Peyer's patch (tissue), 4 donors: ENCODE measurements at regions not wholly inside any gene's neighbourhood (a gene's known extent, or its start where the extent isn't known, plus 50 kb on each side); places are given as distances from the start of the nearest gene placed in this dataset.

Experiments
- DNase-seq, 3 donors: peaks; one replicate each; pipeline ENCODE4 v3.0.0-alpha.2; 2017 to 2019
- H3K27ac ChIP-seq, 4 donors: fragments of 200-600 bp; sonication (generic); one replicate each; pipeline ENCODE4 v1.5.1; 2016 to 2019
- H3K27me3 ChIP-seq, 2 donors: fragments of 200-600 bp; sonication (generic); one replicate each; pipeline ENCODE4 v1.5.1; 2019
- H3K36me3 ChIP-seq, 3 donors: fragments of 200-600 bp; sonication (generic); one replicate each; pipeline ENCODE4 v1.5.1; 2016 to 2019
- H3K4me1 ChIP-seq, 4 donors: fragments of 200-600 bp; sonication (generic); one replicate each; pipeline ENCODE4 v1.5.1; 2016 to 2019
- H3K4me3 ChIP-seq, 4 donors: fragments of 200-600 bp; sonication (generic); 1 replicate in 3 of 4; 2 replicates in 1 of 4; pipeline ENCODE4 v1.5.1; 2016 to 2019; ENCODE audit warnings: mild to moderate bottlenecking in 1 of 4
- H3K9me3 ChIP-seq, 4 donors: fragments of 200-600 bp; sonication (generic); one replicate each; pipeline ENCODE4 v1.5.1; 2016 to 2019; ENCODE audit warnings: mild to moderate bottlenecking in 1 of 4
- POLR2A ChIP-seq, 2 donors: fragments of 450-650 bp; IDR thresholded peaks; one replicate each; pipeline ENCODE4 v1.5.1; 2017; ENCODE audit warnings: antibody characterized with exemption in 2 of 2, mild to moderate bottlenecking in 2 of 2, moderate library complexity in 2 of 2
- TF ChIP-seq, protein P1 (sequence below), 6 experiments: fragments of 450-650 bp in 4 of 6; fragments of 200-600 bp in 2 of 6; sonication (generic) in 1 of 6; IDR thresholded peaks; one replicate each; pipeline ENCODE4 v1.5.1; 2017 to 2019; ENCODE audit warnings: antibody characterized with exemption in 6 of 6, mild to moderate bottlenecking in 3 of 6, moderate library complexity in 1 of 6

DNA sequence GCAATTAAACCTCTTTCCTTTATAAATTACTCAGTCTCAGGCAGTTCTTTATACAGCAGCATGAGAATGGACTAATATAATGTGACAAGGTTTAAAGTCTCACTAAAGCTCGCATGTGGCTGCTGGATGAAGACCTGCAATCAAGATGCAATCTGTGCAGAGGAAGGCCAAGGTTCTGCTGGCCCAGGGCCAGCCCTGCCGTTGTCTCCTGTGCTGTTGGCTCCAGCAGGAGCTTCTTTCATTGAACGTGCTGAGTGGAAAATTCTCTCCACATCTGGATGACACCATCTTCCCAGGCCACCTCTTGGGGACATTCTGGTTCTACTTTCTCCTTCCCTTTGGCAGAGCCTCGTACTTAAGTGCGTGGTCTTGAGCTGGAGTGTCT is 742.2 kb downstream of the VRK1 start:
- no peak for TF ChIP-seq POLR2A (IDR thresholded peaks at IDR 0.05)
- TF ChIP-seq, protein P1, sequence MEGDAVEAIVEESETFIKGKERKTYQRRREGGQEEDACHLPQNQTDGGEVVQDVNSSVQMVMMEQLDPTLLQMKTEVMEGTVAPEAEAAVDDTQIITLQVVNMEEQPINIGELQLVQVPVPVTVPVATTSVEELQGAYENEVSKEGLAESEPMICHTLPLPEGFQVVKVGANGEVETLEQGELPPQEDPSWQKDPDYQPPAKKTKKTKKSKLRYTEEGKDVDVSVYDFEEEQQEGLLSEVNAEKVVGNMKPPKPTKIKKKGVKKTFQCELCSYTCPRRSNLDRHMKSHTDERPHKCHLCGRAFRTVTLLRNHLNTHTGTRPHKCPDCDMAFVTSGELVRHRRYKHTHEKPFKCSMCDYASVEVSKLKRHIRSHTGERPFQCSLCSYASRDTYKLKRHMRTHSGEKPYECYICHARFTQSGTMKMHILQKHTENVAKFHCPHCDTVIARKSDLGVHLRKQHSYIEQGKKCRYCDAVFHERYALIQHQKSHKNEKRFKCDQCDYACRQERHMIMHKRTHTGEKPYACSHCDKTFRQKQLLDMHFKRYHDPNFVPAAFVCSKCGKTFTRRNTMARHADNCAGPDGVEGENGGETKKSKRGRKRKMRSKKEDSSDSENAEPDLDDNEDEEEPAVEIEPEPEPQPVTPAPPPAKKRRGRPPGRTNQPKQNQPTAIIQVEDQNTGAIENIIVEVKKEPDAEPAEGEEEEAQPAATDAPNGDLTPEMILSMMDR (IDR thresholded peaks at IDR 0.05), result no peak
- no peak overlapping the region for H3K4me3 ChIP-seq
- no peaks in the 10 kb centered on the region for H3K9me3 ChIP-seq
- H3K27ac ChIP-seq, result no peak overlapping the region
- H3K36me3 ChIP-seq, result no peaks in the 10 kb centered on the region
- DNase-seq, result peak in 2 of 3 donors; percentile 54 to 58
- H3K27me3 ChIP-seq, result no peaks in the 10 kb centered on the region
- no peaks in the 10 kb centered on the region for H3K4me1 ChIP-seq

DNA sequence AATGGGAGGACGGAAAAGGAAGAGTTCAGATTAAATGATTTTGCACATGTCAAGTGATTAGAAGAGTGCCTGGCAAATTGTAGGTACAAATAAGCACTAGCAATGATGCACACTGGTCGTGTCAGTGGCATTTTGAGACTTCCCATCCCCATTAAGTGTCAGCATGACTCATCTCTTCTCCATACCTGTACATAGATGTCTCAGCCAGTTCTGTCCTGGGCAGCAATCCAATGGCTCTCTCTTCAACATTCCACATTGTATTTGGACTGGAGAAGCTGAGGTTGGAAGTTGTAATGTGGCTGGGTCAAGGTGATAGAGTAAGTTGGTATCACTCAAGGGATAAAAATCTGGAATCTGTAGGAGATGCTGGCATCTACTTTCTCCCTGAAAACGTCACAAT is 742.7 kb downstream of the VRK1 start:
- Histone ChIP-seq H3K9me3 (no peaks in the 10 kb centered on the region), H3K27ac (no peak overlapping the region), H3K27me3 (no peaks in the 10 kb centered on the region), H3K36me3 (no peaks in the 10 kb centered on the region), H3K4me3 (no peak overlapping the region), H3K4me1 (no peaks in the 10 kb centered on the region)
- DNase-seq, result no peak
- no peak for TF ChIP-seq POLR2A (IDR thresholded peaks at IDR 0.05)
- TF ChIP-seq, protein P1 (IDR thresholded peaks at IDR 0.05), result no peak

DNA sequence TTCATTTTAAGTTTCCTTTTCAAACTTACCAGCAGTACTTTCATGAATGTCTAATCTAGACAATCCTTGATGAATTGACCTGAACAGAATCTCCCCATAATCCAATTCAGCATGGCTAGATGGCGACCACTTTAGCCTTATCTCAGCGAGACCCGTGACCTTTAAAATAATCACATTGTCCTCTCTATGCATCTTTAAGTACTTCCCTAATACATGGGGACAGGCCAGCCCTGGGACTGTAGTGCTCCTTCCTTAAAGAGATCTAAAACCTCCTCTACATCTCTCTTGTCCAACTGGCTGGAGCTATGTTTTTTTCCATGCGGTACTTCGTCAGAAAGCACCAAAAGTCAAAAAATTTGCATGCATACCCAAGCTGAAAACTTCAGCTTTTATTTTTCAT is 746.0 kb downstream of the VRK1 start:
- Histone ChIP-seq H3K4me1 (no peaks in the 10 kb centered on the region), H3K27ac (no peak overlapping the region), H3K27me3 (no peaks in the 10 kb centered on the region), H3K36me3 (no peaks in the 10 kb centered on the region), H3K9me3 (no peaks in the 10 kb centered on the region), H3K4me3 (no peak overlapping the region)
- TF ChIP-seq, protein P1 (IDR thresholded peaks at IDR 0.05), result no peak
- TF ChIP-seq POLR2A (IDR thresholded peaks at IDR 0.05), result no peak
- no peak for DNase-seq

DNA sequence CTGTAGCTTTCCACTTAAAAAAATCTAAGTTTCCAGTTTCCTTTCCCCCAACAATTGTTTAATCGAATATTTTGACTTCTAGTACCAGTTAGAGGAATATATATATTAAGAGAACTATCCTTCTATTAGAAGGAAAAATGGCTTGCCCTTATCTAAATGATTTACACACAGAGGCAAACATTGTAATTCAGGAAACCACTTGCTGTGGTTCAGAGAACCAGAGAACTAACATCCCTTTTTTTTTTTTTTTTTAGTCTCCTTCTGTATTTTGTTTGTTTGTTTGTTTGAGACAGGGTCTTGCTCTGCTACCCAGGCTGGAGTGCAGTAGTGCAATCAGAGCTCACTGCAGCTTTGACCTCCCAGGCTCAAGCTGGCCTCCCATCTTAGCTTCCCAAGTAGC is 746.6 kb downstream of the VRK1 start:
- Histone ChIP-seq H3K27ac (no peak overlapping the region), H3K36me3 (no peaks in the 10 kb centered on the region), H3K27me3 (no peaks in the 10 kb centered on the region), H3K9me3 (no peaks in the 10 kb centered on the region), H3K4me3 (no peak overlapping the region), H3K4me1 (no peaks in the 10 kb centered on the region)
- DNase-seq, result no peak
- TF ChIP-seq, protein P1 (IDR thresholded peaks at IDR 0.05), result no peak
- TF ChIP-seq POLR2A (IDR thresholded peaks at IDR 0.05), result no peak

DNA sequence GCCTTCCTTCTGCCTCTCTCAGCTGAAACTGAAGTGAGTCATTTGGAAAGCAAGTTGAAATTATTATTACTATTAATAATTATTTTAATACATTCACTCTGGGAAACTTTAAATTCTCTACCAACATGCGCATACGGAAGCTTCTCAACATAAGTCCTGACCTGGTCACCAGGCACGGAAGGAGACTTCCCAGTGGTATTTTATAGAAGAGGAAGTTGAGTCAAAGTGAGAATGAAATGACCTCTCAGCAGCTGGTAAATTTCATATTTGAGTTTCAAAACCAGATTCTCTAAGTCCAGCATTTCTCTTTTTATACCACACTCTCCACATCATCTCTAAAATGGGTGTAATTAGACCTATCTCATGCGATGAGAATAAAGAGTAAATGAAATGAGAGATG is 747.4 kb downstream of the VRK1 start:
- DNase-seq, result no peak
- H3K4me1 ChIP-seq, result no peaks in the 10 kb centered on the region
- H3K27ac ChIP-seq, result no peak overlapping the region
- H3K36me3 ChIP-seq, result no peaks in the 10 kb centered on the region
- no peaks in the 10 kb centered on the region for H3K9me3 ChIP-seq
- no peaks in the 10 kb centered on the region for H3K27me3 ChIP-seq
- TF ChIP-seq, protein P1 (IDR thresholded peaks at IDR 0.05), result no peak
- TF ChIP-seq POLR2A (IDR thresholded peaks at IDR 0.05), result no peak
- H3K4me3 ChIP-seq, result no peak overlapping the region
